ENCODE measurements at regions not wholly inside any gene's neighbourhood (a gene's known extent, or its start where the extent isn't known, plus 50 kb on each side); places are given as distances from the start of the nearest gene placed in this dataset.
"Not testable (repeated sequence)": the region's sequence is repeated elsewhere in the genome, so short reads cannot be mapped to it uniquely, and the experiment has no call there.

GRCh38 chr5:85990998-85991397, 626.7 kb upstream of the COX7C start:
- H3K27me3 Mint-ChIP-seq (ENCODE audit: insufficient read depth) = no peaks in the 10 kb centered on the region
- no peaks in the 10 kb centered on the region for H3K4me1 ChIP-seq (ENCODE audit: control insufficient read depth, insufficient read depth, low read length)
- no peak overlapping the region for H3K27ac ChIP-seq (ENCODE audit: low read depth, low read length)
- H3K4me1 Mint-ChIP-seq = no peaks in the 10 kb centered on the region
- no peak overlapping the region for H3K27ac Mint-ChIP-seq
- no peaks in the 10 kb centered on the region for H3K27me3 ChIP-seq (ENCODE audit: control insufficient read depth, insufficient read depth, low read length, poor library complexity, severe bottlenecking)
- H3K4me3 Mint-ChIP-seq = no peak overlapping the region
- H3K9me3 ChIP-seq (ENCODE audit: control insufficient read depth, low read length) = peaks cover 22% of the 10 kb centered on the region
- no peak overlapping the region for H3K4me3 ChIP-seq (ENCODE audit: low read length)
- TF ChIP-seq CTCF (conservative IDR thresholded peaks at IDR 0.05) = no peak
- no peak for DNase-seq
- no peak overlapping the region for H3K9ac ChIP-seq (ENCODE audit: extremely low read depth, low read length, poor library complexity, severe bottlenecking)
- no peaks in the 10 kb centered on the region for H3K36me3 ChIP-seq (ENCODE audit: control insufficient read depth, insufficient read depth, low read length)
- H3K9me3 Mint-ChIP-seq = peaks cover 26% of the 10 kb centered on the region
- 86 to 100% methylated on average over 2 of the region's 2 CpGs for WGBS, 2 experiments (ENCODE audit: insufficient coverage in 1 of 2, insufficient read length in 1 of 2)
- H3K36me3 Mint-ChIP-seq (ENCODE audit: low read depth) = no peaks in the 10 kb centered on the region

GRCh38 chr5:85994653-85995052, 623.1 kb upstream of the COX7C start:
- H3K9ac ChIP-seq (ENCODE audit: extremely low read depth, low read length, poor library complexity, severe bottlenecking); H3K27ac ChIP-seq (ENCODE audit: low read depth, low read length); H3K27ac Mint-ChIP-seq; H3K27me3 Mint-ChIP-seq (ENCODE audit: insufficient read depth); H3K4me3 Mint-ChIP-seq; H3K36me3 Mint-ChIP-seq (ENCODE audit: low read depth); H3K4me1 Mint-ChIP-seq; H3K4me1 ChIP-seq (ENCODE audit: control insufficient read depth, insufficient read depth, low read length); DNase-seq; H3K4me3 ChIP-seq (ENCODE audit: low read length); H3K36me3 ChIP-seq (ENCODE audit: control insufficient read depth, insufficient read depth, low read length); H3K27me3 ChIP-seq (ENCODE audit: control insufficient read depth, insufficient read depth, low read length, poor library complexity, severe bottlenecking): not testable (repeated sequence)
- H3K9me3 Mint-ChIP-seq = peaks cover 22% of the 10 kb centered on the region
- peaks cover 22% of the 10 kb centered on the region for H3K9me3 ChIP-seq (ENCODE audit: control insufficient read depth, low read length)
- 98% methylated on average over 2 of the region's 3 CpGs; no CpG with 5 or more reads in 1 of the 2 experiments for WGBS, 2 experiments (ENCODE audit: insufficient coverage in 1 of 2, insufficient read length in 1 of 2)

- Histone ChIP-seq H3K27ac (ENCODE audit: low read depth, low read length) (no peak overlapping the region), H3K4me3 (ENCODE audit: low read length) (no peak overlapping the region), H3K27me3 (ENCODE audit: control insufficient read depth, insufficient read depth, low read length, poor library complexity, severe bottlenecking) (no peaks in the 10 kb centered on the region), H3K9me3 (ENCODE audit: control insufficient read depth, low read length) (no peaks in the 10 kb centered on the region), H3K36me3 (ENCODE audit: control insufficient read depth, insufficient read depth, low read length) (no peaks in the 10 kb centered on the region), H3K4me1 (ENCODE audit: control insufficient read depth, insufficient read depth, low read length) (no peaks in the 10 kb centered on the region), H3K9ac (ENCODE audit: extremely low read depth, low read length, poor library complexity, severe bottlenecking) (no peak overlapping the region)
- no peaks in the 10 kb centered on the region for H3K27me3 Mint-ChIP-seq (ENCODE audit: insufficient read depth)
- 0 to 42% methylated on average over 1 to 2 of the region's 2 CpGs for WGBS, 2 experiments (ENCODE audit: insufficient coverage in 1 of 2, insufficient read length in 1 of 2)
- no peak for DNase-seq
- H3K9me3 Mint-ChIP-seq = no peaks in the 10 kb centered on the region
- no peak overlapping the region for H3K4me3 Mint-ChIP-seq
- no peak overlapping the region for H3K27ac Mint-ChIP-seq
- no peak for TF ChIP-seq CTCF (conservative IDR thresholded peaks at IDR 0.05)
- H3K4me1 Mint-ChIP-seq = no peaks in the 10 kb centered on the region
- no peaks in the 10 kb centered on the region for H3K36me3 Mint-ChIP-seq (ENCODE audit: low read depth)
Measured at GRCh38 chr5:85998656-85999055, 619.1 kb upstream of the COX7C start.

GRCh38 chr5:86008293-86008692, 609.4 kb upstream of the COX7C start:
- H3K27ac ChIP-seq (ENCODE audit: low read depth, low read length) = no peak overlapping the region
- no peak for DNase-seq
- no peaks in the 10 kb centered on the region for H3K36me3 Mint-ChIP-seq (ENCODE audit: low read depth)
- no peaks in the 10 kb centered on the region for H3K36me3 ChIP-seq (ENCODE audit: control insufficient read depth, insufficient read depth, low read length)
- no peaks in the 10 kb centered on the region for H3K4me1 ChIP-seq (ENCODE audit: control insufficient read depth, insufficient read depth, low read length)
- no peaks in the 10 kb centered on the region for H3K4me1 Mint-ChIP-seq
- H3K27ac Mint-ChIP-seq = no peak overlapping the region
- H3K9me3 Mint-ChIP-seq = peaks cover 11% of the 10 kb centered on the region
- H3K27me3 Mint-ChIP-seq (ENCODE audit: insufficient read depth) = no peaks in the 10 kb centered on the region
- H3K27me3 ChIP-seq (ENCODE audit: control insufficient read depth, insufficient read depth, low read length, poor library complexity, severe bottlenecking) = no peaks in the 10 kb centered on the region
- no peak overlapping the region for H3K4me3 Mint-ChIP-seq
- H3K4me3 ChIP-seq (ENCODE audit: low read length) = no peak overlapping the region
- H3K9ac ChIP-seq (ENCODE audit: extremely low read depth, low read length, poor library complexity, severe bottlenecking) = no peak overlapping the region
- no peak for TF ChIP-seq CTCF (conservative IDR thresholded peaks at IDR 0.05)
- H3K9me3 ChIP-seq (ENCODE audit: control insufficient read depth, low read length) = peaks cover 10% of the 10 kb centered on the region
- WGBS, 2 experiments (ENCODE audit: insufficient coverage in 1 of 2, insufficient read length in 1 of 2) = 86 to 88% methylated on average over 1 to 2 of the region's 2 CpGs
